ENCODE measurements at regions not wholly inside any gene's neighbourhood (a gene's known extent, or its start where the extent isn't known, plus 50 kb on each side); places are given as distances from the start of the nearest gene placed in this dataset.

DNA sequence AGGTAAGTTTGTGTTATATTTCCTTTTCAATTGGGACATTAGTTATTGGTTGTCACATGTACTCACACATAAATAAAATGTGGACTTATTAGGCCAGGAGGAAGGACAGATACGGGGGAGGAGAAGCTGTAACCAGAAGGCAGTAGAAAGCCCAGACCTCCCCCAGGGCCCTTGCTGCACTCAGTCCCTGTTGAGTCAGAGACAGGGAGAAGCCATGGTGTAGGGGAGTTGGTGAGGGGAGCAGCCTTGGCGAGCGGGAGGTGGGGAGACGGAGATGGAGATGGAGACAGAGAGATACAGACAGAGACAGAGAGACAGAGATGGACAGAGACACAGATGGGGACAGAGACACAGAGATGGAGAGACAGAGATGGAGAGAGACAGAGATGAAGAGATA lies 263.2 kb downstream of the DLL1 start:
- H3K4me1 ChIP-seq (ENCODE audit: control insufficient read depth in 1 of 2, insufficient read depth in 2 of 2, low read length in 2 of 2): peaks cover 19 to 24% of the 10 kb centered on the region in 2 donors
- no peaks in the 10 kb centered on the region for H3K36me3 ChIP-seq (ENCODE audit: control insufficient read depth in 1 of 2, insufficient read depth in 2 of 2, low read length in 2 of 2)
- no peaks in the 10 kb centered on the region for H3K27me3 ChIP-seq (ENCODE audit: control insufficient read depth in 1 of 2, insufficient read depth in 2 of 2, low read length in 2 of 2)
- H3K9ac ChIP-seq (ENCODE audit: low read depth in 1 of 2, low read length in 2 of 2): no peak overlapping the region
- H3K4me3 ChIP-seq (ENCODE audit: low read depth in 1 of 2, low read length in 2 of 2): no peak overlapping the region
- no peak overlapping the region for H3K27ac ChIP-seq (ENCODE audit: low read depth, low read length)
- no peaks in the 10 kb centered on the region for H3K9me3 ChIP-seq (ENCODE audit: control insufficient read depth in 1 of 2, low read length in 2 of 2)

DNA sequence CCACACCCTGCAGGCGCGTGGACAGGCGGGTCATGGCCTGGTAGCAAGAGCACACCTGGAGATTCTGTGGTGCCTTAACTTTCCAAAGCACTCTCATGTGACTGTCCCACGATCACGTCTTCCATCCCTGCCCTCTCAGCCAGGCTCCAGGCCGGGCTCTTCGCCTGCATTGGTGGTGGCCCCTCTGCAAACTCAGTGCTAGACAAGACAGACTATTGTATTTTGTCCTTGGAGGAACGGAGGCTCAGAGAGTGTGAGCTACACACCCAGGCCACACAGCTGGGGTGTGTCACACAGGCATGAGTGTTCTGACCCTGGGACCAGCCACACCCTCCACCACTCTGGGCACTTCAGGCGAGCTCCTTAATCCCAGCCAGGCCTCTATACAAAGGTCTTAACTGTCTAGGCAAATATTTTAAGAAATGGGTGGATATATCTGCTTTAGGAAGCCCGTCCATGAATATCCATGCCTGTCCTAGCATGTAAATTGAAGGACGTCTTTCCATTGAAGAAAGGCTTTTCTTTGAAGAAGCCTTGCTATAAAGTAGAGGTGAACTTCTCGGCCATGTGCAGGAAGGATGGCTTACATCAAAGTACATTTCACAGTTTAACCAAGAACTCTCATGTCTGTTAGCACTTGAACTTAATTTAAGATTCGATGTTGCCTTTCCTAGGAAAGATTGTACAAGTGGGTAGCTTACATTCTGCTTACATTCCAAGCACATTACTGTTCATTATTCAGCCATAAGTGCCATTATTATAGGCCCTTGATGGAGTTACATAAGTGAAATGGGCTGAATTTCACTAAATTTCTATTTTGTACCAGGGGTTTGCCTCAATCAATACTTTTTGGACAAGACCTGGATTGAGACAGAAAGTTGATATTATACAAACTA lies 263.9 kb downstream of the DLL1 start:
- H3K36me3 ChIP-seq (ENCODE audit: control insufficient read depth in 1 of 2, insufficient read depth in 2 of 2, low read length in 2 of 2): no peaks in the 10 kb centered on the region
- no peak overlapping the region for H3K27ac ChIP-seq (ENCODE audit: low read depth, low read length)
- no peaks in the 10 kb centered on the region for H3K9me3 ChIP-seq (ENCODE audit: control insufficient read depth in 1 of 2, low read length in 2 of 2)
- H3K27me3 ChIP-seq (ENCODE audit: control insufficient read depth in 1 of 2, insufficient read depth in 2 of 2, low read length in 2 of 2): no peaks in the 10 kb centered on the region
- H3K4me3 ChIP-seq (ENCODE audit: low read depth in 1 of 2, low read length in 2 of 2): no peak overlapping the region
- H3K4me1 ChIP-seq (ENCODE audit: control insufficient read depth in 1 of 2, insufficient read depth in 2 of 2, low read length in 2 of 2): peaks cover 19 to 24% of the 10 kb centered on the region in 2 donors
- H3K9ac ChIP-seq (ENCODE audit: low read depth in 1 of 2, low read length in 2 of 2): no peak overlapping the region

DNA sequence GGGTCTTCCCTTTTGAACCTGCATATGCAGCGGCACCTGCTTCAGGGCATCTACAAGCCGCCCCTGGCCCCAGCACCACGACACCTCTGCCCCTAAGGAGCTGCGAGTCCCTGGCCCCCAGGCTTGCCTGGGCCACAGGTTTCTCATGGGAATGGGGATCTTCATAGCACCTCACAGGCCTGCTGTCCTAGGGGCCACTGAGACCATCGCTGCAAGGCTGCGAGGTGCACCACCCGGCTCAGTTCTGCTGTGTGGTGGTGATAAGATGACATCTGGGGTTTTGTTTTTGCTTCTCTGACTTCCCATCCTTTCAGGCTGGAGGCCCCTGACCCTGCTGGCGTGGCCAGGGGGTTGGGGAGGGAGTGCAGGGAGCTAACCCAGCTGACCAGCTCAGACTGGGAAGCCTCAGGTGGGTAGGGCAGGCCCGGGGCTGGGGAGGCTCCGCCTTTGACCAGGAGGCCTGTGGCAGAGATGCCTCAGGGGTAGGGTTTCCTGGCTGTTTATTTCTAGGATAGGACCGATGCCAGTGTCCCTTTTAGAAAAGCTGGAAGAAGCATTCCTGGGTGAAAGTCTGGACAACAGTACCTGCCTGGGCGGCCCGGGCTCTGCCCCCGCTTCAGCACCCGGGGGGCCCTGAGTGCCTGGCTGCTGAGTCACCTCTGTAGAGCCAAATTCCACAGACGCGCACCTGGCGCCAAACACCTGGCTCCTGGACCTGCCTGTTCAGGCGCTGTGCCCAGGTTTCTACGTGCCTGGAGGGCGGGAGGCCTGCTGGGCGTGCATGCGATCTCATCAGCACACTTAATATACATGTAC lies 264.7 kb downstream of the DLL1 start:
- no peak overlapping the region for H3K27ac ChIP-seq (ENCODE audit: low read depth, low read length)
- H3K36me3 ChIP-seq (ENCODE audit: control insufficient read depth in 1 of 2, insufficient read depth in 2 of 2, low read length in 2 of 2): no peaks in the 10 kb centered on the region
- peaks cover 19 to 24% of the 10 kb centered on the region in 2 donors for H3K4me1 ChIP-seq (ENCODE audit: control insufficient read depth in 1 of 2, insufficient read depth in 2 of 2, low read length in 2 of 2)
- no peak overlapping the region for H3K9ac ChIP-seq (ENCODE audit: low read depth in 1 of 2, low read length in 2 of 2)
- no peaks in the 10 kb centered on the region for H3K27me3 ChIP-seq (ENCODE audit: control insufficient read depth in 1 of 2, insufficient read depth in 2 of 2, low read length in 2 of 2)
- no peak overlapping the region for H3K4me3 ChIP-seq (ENCODE audit: low read depth in 1 of 2, low read length in 2 of 2)
- H3K9me3 ChIP-seq (ENCODE audit: control insufficient read depth in 1 of 2, low read length in 2 of 2): no peaks in the 10 kb centered on the region

DNA sequence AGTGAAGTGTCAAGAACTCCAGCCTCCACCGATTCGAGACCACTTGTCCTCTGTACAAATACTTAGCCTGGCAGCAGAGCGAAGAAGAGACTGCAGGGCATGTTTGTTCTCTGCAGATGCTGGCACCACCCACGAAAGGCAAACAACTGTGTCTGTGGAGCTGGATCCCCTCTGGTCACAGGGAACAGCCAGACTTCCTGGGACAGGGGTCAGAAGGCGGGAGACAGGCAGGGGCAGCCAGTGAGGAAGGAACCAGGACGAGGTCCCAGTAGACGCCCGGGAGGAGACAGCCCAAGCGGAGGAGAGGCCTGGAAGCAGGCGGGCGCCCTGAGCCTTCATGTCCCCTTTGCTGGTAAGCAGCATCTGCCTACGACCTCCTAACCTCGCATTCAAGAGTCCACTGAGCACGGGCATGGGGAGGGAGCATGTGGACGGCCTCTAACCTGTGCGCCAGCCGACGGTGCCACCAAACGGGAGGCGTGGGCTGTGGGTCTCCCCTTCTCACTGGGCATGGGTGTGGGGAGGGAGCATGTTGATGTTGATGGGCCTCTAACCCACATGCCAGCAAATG lies 265.5 kb downstream of the DLL1 start:
- Histone ChIP-seq H3K4me1 (ENCODE audit: control insufficient read depth in 1 of 2, insufficient read depth in 2 of 2, low read length in 2 of 2) (peaks cover 19 to 24% of the 10 kb centered on the region in 2 donors), H3K9ac (ENCODE audit: low read depth in 1 of 2, low read length in 2 of 2) (no peak overlapping the region), H3K36me3 (ENCODE audit: control insufficient read depth in 1 of 2, insufficient read depth in 2 of 2, low read length in 2 of 2) (no peaks in the 10 kb centered on the region), H3K4me3 (ENCODE audit: low read depth in 1 of 2, low read length in 2 of 2) (no peak overlapping the region), H3K9me3 (ENCODE audit: control insufficient read depth in 1 of 2, low read length in 2 of 2) (no peaks in the 10 kb centered on the region), H3K27ac (ENCODE audit: low read depth, low read length) (no peak overlapping the region), H3K27me3 (ENCODE audit: control insufficient read depth in 1 of 2, insufficient read depth in 2 of 2, low read length in 2 of 2) (no peaks in the 10 kb centered on the region)

DNA sequence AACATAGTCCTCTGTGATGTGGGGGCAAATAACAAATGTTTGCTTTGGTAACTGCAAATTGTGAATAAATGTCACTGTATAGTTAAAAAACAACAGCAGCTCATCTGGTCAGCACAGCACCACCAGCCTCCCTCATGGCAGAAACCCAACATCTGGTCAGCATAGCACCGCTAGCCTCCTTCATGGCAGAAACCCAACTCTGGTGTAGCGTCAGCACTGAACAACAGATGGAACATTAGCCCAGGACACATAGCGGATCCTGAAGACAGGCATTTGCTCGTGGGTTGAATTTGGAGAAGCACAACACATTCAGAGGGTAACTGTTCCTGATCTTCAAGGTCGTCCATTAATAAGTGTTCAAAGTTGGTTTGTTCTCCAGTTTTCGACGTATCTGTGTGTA lies 265.9 kb downstream of the DLL1 start:
- Histone ChIP-seq H3K27me3 (ENCODE audit: control insufficient read depth in 1 of 2, insufficient read depth in 2 of 2, low read length in 2 of 2) (no peaks in the 10 kb centered on the region), H3K4me3 (ENCODE audit: low read depth in 1 of 2, low read length in 2 of 2) (no peak overlapping the region), H3K9ac (ENCODE audit: low read depth in 1 of 2, low read length in 2 of 2) (no peak overlapping the region), H3K4me1 (ENCODE audit: control insufficient read depth in 1 of 2, insufficient read depth in 2 of 2, low read length in 2 of 2) (peaks cover 19 to 24% of the 10 kb centered on the region in 2 donors), H3K36me3 (ENCODE audit: control insufficient read depth in 1 of 2, insufficient read depth in 2 of 2, low read length in 2 of 2) (no peaks in the 10 kb centered on the region), H3K9me3 (ENCODE audit: control insufficient read depth in 1 of 2, low read length in 2 of 2) (no peaks in the 10 kb centered on the region), H3K27ac (ENCODE audit: low read depth, low read length) (no peak overlapping the region)

DNA sequence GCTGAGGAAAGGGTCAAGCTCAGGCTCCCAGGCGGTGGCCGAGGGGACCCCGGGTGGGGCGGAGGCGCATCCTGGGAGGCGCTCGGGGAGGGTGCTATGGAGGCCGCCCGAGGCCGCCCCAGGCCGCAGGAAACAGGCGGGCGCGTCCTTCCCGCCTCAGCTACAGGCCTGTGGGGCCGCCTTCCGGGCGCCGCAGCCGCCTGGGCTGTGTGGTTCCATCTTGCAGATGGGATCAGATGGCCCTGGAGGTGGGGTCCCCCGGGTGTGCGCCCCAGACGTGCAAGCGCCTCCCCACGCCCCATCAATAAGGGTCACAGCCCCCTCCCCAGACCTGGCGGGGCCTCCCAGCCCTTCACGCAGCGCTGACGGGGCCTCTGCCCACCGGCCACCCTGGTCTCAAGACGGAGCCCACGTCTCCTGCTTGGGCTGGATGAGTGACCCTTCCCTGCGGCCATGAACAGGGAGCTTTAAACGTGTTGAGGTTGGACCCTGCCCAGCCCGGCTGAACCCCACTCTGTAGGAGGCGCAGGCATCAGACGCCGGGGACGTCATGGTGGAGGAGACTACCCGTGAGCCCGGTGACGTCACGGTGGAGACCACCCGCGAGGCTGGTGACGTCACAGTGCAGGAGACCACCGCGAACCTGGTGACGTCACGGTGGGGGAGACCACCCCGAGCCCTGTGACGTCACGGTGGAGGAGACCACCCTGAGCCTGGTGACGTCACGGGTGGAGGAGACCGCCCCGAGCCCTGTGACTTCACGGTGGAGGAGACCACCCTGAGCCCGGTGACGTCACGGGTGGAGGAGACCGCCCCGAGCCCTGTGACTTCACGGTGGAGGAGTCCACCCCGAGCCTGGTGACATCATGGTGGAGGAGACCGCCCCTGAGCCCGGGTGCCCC lies 267.0 kb downstream of the DLL1 start:
- Histone ChIP-seq H3K9ac (ENCODE audit: low read depth in 1 of 2, low read length in 2 of 2) (no peak overlapping the region), H3K27me3 (ENCODE audit: control insufficient read depth in 1 of 2, insufficient read depth in 2 of 2, low read length in 2 of 2) (no peaks in the 10 kb centered on the region), H3K9me3 (ENCODE audit: control insufficient read depth in 1 of 2, low read length in 2 of 2) (no peaks in the 10 kb centered on the region), H3K27ac (ENCODE audit: low read depth, low read length) (no peak overlapping the region), H3K4me3 (ENCODE audit: low read depth in 1 of 2, low read length in 2 of 2) (no peak overlapping the region), H3K36me3 (ENCODE audit: control insufficient read depth in 1 of 2, insufficient read depth in 2 of 2, low read length in 2 of 2) (no peaks in the 10 kb centered on the region), H3K4me1 (ENCODE audit: control insufficient read depth in 1 of 2, insufficient read depth in 2 of 2, low read length in 2 of 2) (peaks cover 19 to 24% of the 10 kb centered on the region in 2 donors)

DNA sequence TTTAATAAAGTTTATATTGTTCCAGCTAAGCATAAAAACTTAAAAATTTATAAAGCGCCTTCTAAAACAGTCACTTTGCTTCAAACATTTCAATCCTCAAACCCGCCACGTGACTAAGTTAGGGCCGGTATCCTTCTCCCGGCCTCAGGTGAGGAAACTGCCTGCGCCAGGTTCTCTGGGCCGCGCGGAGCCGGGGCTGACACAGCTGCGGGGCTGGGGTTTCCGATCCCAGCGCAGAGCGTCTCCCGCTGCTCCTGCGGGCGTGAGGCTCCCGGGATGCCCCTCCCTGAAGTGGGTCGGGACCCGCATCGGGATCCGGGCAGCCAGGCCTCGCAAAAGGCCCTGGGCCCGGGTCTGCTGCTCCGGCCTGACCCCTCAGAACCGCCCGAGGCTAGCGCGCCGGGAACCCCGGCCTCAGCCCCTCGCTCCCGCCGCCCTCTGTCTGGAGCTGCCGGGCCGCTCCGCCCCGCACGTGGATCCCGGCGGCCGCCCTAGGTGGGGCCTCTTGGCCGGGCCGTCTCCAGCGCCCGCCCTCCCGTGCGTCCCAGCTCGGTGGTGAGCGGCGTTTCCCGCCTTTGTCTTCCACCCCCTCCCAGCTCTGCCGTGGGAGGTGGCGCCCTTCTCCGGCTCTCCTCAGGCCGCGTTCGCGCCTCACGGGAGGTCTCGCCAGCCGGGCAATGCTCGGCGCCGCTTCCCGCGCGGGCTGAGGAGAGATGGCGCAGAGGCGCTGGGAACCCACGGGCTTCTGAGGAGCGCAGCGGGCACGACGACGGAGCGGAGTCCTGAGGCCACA lies 267.9 kb downstream of the DLL1 start:
- Histone ChIP-seq H3K9ac (ENCODE audit: low read depth in 1 of 2, low read length in 2 of 2) (no peak overlapping the region), H3K4me1 (ENCODE audit: control insufficient read depth in 1 of 2, insufficient read depth in 2 of 2, low read length in 2 of 2) (peaks cover 19 to 24% of the 10 kb centered on the region in 2 donors), H3K27me3 (ENCODE audit: control insufficient read depth in 1 of 2, insufficient read depth in 2 of 2, low read length in 2 of 2) (no peaks in the 10 kb centered on the region), H3K4me3 (ENCODE audit: low read depth in 1 of 2, low read length in 2 of 2) (no peak overlapping the region), H3K9me3 (ENCODE audit: control insufficient read depth in 1 of 2, low read length in 2 of 2) (no peaks in the 10 kb centered on the region), H3K27ac (ENCODE audit: low read depth, low read length) (no peak overlapping the region), H3K36me3 (ENCODE audit: control insufficient read depth in 1 of 2, insufficient read depth in 2 of 2, low read length in 2 of 2) (no peaks in the 10 kb centered on the region)

DNA sequence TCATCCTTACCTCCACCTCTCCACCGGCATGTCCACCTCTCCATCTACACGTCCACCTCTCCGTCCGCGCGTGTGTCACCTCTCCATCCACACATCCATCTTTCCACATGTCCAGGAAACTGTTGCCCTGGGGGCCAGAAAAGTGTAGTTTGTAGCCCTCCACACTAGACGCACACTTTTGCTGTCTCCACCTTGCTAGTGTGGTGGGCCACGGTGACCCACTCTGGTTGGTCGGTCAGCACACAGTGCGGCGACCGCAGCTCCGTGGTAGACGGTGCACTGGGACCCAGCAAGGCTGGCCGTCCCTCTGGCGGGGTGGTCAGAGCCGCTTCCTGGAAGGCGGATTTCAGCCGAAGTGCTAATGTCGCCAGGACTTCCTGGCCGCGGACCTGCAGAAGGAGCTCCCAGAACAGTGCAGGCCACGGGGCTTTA lies 268.6 kb downstream of the DLL1 start:
- H3K27me3 ChIP-seq (ENCODE audit: control insufficient read depth in 1 of 2, insufficient read depth in 2 of 2, low read length in 2 of 2): no peaks in the 10 kb centered on the region
- no peak overlapping the region for H3K4me3 ChIP-seq (ENCODE audit: low read depth in 1 of 2, low read length in 2 of 2)
- H3K9me3 ChIP-seq (ENCODE audit: control insufficient read depth in 1 of 2, low read length in 2 of 2): no peaks in the 10 kb centered on the region
- no peak overlapping the region for H3K27ac ChIP-seq (ENCODE audit: low read depth, low read length)
- H3K36me3 ChIP-seq (ENCODE audit: control insufficient read depth in 1 of 2, insufficient read depth in 2 of 2, low read length in 2 of 2): no peaks in the 10 kb centered on the region
- no peak overlapping the region for H3K9ac ChIP-seq (ENCODE audit: low read depth in 1 of 2, low read length in 2 of 2)
- peaks cover 19 to 23% of the 10 kb centered on the region in 2 donors for H3K4me1 ChIP-seq (ENCODE audit: control insufficient read depth in 1 of 2, insufficient read depth in 2 of 2, low read length in 2 of 2)

DNA sequence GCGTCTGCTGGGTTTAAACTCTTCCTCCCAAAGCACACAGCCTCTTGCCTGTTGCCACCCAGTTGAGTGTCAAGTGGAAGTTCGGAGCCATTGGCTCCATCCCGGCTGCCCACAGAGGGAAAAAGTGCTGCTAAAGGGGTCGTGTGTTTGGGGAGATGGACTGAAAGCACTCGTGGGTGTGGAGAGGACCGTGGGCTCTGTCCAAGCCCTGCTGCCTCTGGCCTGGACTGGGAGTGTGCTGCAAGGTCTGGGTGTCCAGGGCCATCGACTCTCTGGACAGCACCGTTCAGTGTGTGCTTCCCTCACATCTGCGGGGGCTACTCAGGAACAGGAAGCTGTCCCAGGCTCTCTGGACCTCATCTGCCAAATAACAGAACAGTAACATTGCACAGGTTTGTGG lies 269.3 kb downstream of the DLL1 start:
- H3K27ac ChIP-seq (ENCODE audit: low read depth, low read length): no peak overlapping the region

More for the DNA sequence above, 269.3 kb downstream of the DLL1 start:
- Histone ChIP-seq H3K27me3 (ENCODE audit: control insufficient read depth in 1 of 2, insufficient read depth in 2 of 2, low read length in 2 of 2) (peaks cover 0 to 5% of the 10 kb centered on the region in 2 donors), H3K9me3 (ENCODE audit: control insufficient read depth in 1 of 2, low read length in 2 of 2) (no peaks in the 10 kb centered on the region), H3K36me3 (ENCODE audit: control insufficient read depth in 1 of 2, insufficient read depth in 2 of 2, low read length in 2 of 2) (no peaks in the 10 kb centered on the region), H3K4me3 (ENCODE audit: low read depth in 1 of 2, low read length in 2 of 2) (no peak overlapping the region), H3K9ac (ENCODE audit: low read depth in 1 of 2, low read length in 2 of 2) (no peak overlapping the region), H3K4me1 (ENCODE audit: control insufficient read depth in 1 of 2, insufficient read depth in 2 of 2, low read length in 2 of 2) (peaks cover 12 to 15% of the 10 kb centered on the region in 2 donors)

Measured in duodenal mucosa (tissue), 2 donors.